KOPT-K1 (cell line): ENCODE measurements at regions not wholly inside any gene's neighbourhood (a gene's known extent, or its start where the extent isn't known, plus 50 kb on each side); places are given as distances from the start of the nearest gene placed in this dataset.

Source experiments
- H3K27ac ChIP-seq: fragments of 200-600 bp; sonication (generic); 2 replicates; pipeline ENCODE4 v1.5.1; 2016; ENCODE audit warnings: antibody characterized with exemption, mild to moderate bottlenecking, low read depth, low read length; ENCODE audit not compliant: poor library complexity, severe bottlenecking
- H3K36me3 ChIP-seq: fragments of 200-600 bp; sonication (generic); 2 replicates; pipeline ENCODE4 v1.5.1; 2017; ENCODE audit warnings: antibody characterized with exemption, mild to moderate bottlenecking, low read length, moderate library complexity; ENCODE audit not compliant: insufficient read depth
- H3K9me3 ChIP-seq: fragments of 200-600 bp; sonication (generic); 2 replicates; pipeline ENCODE4 v1.5.1; 2017; ENCODE audit warnings: antibody characterized with exemption, low read length, mild to moderate bottlenecking; ENCODE audit not compliant: insufficient read depth, poor library complexity, severe bottlenecking

- H3K27ac ChIP-seq, result no peak overlapping the region
- H3K36me3 ChIP-seq, result no peaks in the 10 kb centered on the region
- H3K9me3 ChIP-seq, result no peaks in the 10 kb centered on the region
Measured at GRCh38 chr11:128116447-128116846, 470.9 kb downstream of the ETS1 start.

GRCh38 chr11:128105950-128106349 lies 481.4 kb downstream of the ETS1 start:
- no peaks in the 10 kb centered on the region for H3K9me3 ChIP-seq
- H3K27ac ChIP-seq, result no peak overlapping the region
- H3K36me3 ChIP-seq, result no peaks in the 10 kb centered on the region

GRCh38 chr11:128105511-128105910 lies 481.8 kb downstream of the ETS1 start:
- Histone ChIP-seq H3K27ac (no peak overlapping the region), H3K36me3 (no peaks in the 10 kb centered on the region), H3K9me3 (no peaks in the 10 kb centered on the region)

- H3K9me3 ChIP-seq, result no peaks in the 10 kb centered on the region
Measured at GRCh38 chr11:128103278-128103873, 484.0 kb downstream of the ETS1 start.

GRCh38 chr11:128098781-128099180 lies 488.6 kb downstream of the ETS1 start:
- H3K9me3 ChIP-seq, result no peaks in the 10 kb centered on the region
- no peak overlapping the region for H3K27ac ChIP-seq
- no peaks in the 10 kb centered on the region for H3K36me3 ChIP-seq

More at GRCh38 chr11:128103278-128103873, 484.0 kb downstream of the ETS1 start:
- H3K36me3 ChIP-seq, result no peaks in the 10 kb centered on the region
- no peak overlapping the region for H3K27ac ChIP-seq

GRCh38 chr11:128095466-128095981 lies 491.8 kb downstream of the ETS1 start:
- Histone ChIP-seq H3K9me3 (no peaks in the 10 kb centered on the region), H3K27ac (no peak overlapping the region)

GRCh38 chr11:128093689-128094088 lies 493.7 kb downstream of the ETS1 start:
- Histone ChIP-seq H3K36me3 (no peaks in the 10 kb centered on the region), H3K9me3 (peaks cover 14% of the 10 kb centered on the region), H3K27ac (no peak overlapping the region)

More at GRCh38 chr11:128095466-128095981, 491.8 kb downstream of the ETS1 start:
- no peaks in the 10 kb centered on the region for H3K36me3 ChIP-seq

GRCh38 chr11:128089962-128090361 lies 497.4 kb downstream of the ETS1 start:
- Histone ChIP-seq H3K36me3 (no peaks in the 10 kb centered on the region), H3K27ac (no peak overlapping the region), H3K9me3 (peaks cover 31% of the 10 kb centered on the region)

GRCh38 chr11:128086794-128087193 lies 500.6 kb downstream of the ETS1 start:
- Histone ChIP-seq H3K9me3 (peaks cover 41% of the 10 kb centered on the region), H3K27ac (no peak overlapping the region), H3K36me3 (no peaks in the 10 kb centered on the region)

GRCh38 chr11:128085276-128085675 lies 502.1 kb downstream of the ETS1 start:
- peaks cover 41% of the 10 kb centered on the region for H3K9me3 ChIP-seq
- H3K36me3 ChIP-seq, result no peaks in the 10 kb centered on the region
- no peak overlapping the region for H3K27ac ChIP-seq

- no peak overlapping the region for H3K27ac ChIP-seq
- peaks cover 26% of the 10 kb centered on the region for H3K9me3 ChIP-seq
- no peaks in the 10 kb centered on the region for H3K36me3 ChIP-seq
Measured at GRCh38 chr11:128082574-128082973, 504.8 kb downstream of the ETS1 start.

- Histone ChIP-seq H3K27ac (no peak overlapping the region), H3K36me3 (no peaks in the 10 kb centered on the region), H3K9me3 (no peaks in the 10 kb centered on the region)
Measured at GRCh38 chr11:128069665-128070064, 517.7 kb downstream of the ETS1 start.

GRCh38 chr11:128067780-128068179 lies 519.6 kb downstream of the ETS1 start:
- Histone ChIP-seq H3K9me3 (peaks cover 11% of the 10 kb centered on the region), H3K27ac (no peak overlapping the region), H3K36me3 (no peaks in the 10 kb centered on the region)

GRCh38 chr11:128066399-128066798 lies 521.0 kb downstream of the ETS1 start:
- Histone ChIP-seq H3K27ac (no peak overlapping the region), H3K9me3 (peaks cover 11% of the 10 kb centered on the region)

GRCh38 chr11:128061281-128061871 lies 526.0 kb downstream of the ETS1 start:
- Histone ChIP-seq H3K9me3 (peaks cover 11% of the 10 kb centered on the region), H3K27ac (no peak overlapping the region), H3K36me3 (no peaks in the 10 kb centered on the region)

More at GRCh38 chr11:128066399-128066798, 521.0 kb downstream of the ETS1 start:
- no peaks in the 10 kb centered on the region for H3K36me3 ChIP-seq
